ENCODE measurements at regions not wholly inside any gene's neighbourhood (a gene's known extent, or its start where the extent isn't known, plus 50 kb on each side); places are given as distances from the start of the nearest gene placed in this dataset.

DNA sequence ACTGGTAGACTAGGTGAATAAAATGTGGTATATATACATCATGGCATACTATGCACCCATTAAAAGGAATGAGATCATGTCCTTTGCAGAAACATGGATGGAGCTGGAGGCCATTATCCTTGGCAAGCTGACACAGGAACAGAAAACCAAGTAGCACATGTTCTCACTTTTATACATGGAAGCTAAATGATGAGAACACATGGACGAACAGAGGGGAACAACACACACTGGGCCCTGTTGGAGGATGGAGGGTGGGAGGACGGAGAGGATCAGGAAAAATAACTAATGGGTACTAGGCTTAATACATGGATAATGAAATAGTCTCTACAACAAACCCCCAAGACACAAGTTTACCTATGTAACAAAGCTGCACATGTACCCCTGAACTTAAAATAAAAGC, 780.0 kb downstream of the DACH1 start:
- DNase-seq (ENCODE audit: low read depth, low spot score), result no peak

DNA sequence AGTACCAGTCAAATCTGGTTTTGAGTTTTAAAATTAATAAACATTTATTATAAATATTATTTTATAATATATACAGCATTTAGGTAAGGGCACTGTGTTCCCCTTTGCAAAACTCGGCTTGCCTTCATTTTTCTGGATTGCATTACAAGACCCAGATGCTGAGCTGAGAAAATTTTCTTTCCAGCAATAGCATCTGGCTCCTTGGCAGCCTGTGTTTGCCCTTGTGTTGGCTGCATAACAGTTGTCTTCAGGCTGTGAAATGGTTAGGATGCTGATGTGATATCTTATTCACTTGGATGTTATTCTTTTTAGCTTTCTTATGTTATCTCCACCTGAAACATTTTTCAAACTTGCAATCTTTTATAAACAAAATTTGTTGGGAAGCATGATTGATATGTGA, 784.4 kb downstream of the DACH1 start:
- DNase-seq (ENCODE audit: low read depth, low spot score), result no peak

DNA sequence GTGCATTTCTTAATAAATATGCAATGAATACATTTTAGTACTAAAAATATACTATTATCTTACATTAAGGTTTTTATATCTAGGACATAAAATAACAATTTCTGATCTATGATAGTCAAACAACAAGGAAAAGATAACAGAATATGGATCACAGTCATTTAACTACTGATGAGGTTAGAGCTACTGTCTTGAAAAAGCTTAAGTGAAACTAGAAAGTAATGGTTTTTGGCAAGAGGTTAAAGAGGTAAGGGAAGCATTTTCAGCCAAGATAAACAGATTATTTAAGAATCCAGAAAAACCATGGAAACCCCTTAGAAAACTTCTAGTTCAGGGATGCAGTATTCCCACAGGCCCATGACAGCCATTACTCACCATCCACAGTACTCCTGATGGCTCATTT, 787.4 kb downstream of the DACH1 start:
- no peak for DNase-seq (ENCODE audit: low read depth, low spot score)

DNA sequence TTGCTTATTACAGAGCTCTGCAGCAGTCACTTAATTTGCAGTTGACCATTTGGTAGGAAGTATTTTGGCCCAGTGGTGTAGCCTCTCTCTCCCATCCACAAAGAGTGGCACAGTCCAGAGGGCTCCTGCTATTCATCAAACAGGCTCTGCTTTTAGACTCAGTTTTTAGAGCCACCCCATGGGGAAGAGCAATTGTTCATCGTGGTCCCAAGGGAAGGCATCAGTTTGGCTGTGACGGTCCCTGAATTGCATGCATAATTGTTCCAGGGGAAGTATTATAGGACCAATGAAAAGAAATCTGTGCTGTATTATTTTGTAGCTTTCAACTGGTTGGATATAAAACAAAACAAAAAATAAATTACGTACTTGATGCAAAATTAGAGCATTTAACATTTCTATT, 799.0 kb downstream of the DACH1 start:
- DNase-seq (ENCODE audit: low read depth, low spot score), result no peak

DNA sequence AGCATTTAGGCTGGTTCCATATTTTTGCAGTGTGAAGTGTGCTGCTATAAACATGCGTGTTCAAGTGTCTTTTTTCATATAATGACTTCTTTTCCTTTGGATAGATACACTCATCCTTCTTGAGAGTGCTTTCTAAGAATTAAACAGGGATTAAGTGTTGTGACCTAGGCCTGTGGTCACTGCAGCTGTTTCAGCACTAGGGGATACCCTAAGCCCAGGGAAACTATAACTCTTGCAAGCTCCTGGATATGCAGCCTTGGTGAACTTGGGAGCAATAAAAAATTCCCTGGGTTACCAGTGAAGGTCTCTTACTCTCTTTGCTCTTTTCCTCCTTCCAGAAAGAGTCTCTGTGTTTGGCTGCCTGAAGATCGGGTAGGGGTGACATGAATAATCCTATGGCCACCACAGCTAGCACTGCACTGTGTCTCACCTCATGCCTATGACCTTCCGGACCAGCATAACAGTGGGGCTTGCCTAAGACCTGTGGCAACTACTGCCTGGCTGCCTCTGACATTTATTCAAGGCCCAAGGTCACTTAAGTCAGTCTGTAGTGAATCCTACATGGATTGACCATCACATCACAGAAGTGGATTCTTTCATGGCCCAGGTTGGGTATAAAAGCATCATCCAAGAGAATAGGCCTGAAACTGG, 799.7 kb downstream of the DACH1 start:
- no peak for DNase-seq (ENCODE audit: low read depth, low spot score)

DNA sequence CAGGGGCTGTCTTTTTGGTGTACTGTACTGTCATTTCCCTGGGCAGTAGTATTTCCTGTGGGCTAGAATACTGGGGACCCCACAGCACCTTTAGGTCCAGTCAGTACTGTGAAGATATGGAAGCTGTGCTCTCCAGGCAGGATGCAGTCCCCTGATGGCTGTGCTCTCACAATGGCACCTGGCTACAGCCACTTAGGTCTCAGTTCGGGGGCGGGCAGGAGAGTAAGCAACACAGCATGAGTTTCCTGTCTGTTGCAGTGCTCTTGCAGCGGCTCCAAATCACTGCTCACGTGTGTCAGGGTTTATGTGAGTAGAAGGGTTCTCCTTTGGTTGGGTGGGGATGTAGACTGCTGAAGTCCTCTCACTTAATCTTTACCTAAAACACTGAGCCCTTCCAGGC, 810.4 kb downstream of the DACH1 start:
- no peak for DNase-seq (ENCODE audit: low read depth, low spot score)

DNA sequence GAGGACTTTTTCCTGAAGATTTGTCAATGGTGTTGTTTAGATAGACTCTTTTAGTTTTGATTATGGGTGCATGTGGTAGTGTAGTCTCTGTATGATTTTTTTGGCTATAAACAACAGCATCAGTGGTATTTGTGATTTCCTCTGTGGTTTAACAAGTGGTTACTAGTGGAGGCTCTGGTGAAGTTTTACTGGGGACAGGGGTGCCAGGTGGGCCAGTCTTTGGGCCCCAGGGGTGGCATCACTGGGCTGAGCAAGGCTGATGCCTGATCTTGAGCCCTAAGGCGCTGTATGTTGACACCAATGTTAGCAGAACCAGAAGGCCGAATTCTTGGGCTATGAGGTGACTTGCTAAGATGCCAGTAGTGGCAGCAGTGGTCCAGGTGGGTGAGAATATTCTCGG, 811.4 kb downstream of the DACH1 start:
- DNase-seq (ENCODE audit: low read depth, low spot score), result no peak

DNA sequence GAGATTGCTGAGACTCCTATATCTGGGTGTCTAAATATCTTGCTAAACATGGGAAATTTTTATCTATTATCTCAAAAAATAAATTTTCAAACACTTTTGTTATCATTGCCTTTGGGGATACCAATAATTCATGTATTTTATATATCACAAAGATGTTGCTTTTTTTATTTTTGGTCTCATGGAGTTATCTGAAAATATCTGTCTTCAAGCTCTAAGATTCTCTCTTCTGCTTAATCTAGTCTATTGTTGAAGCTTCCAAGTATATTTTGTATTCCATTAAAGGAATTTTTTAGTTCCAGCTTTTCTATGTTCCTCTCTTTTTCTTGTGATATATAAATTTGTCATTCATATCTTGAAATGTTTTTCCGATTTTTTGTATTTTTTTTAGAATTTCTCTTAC, 812.0 kb downstream of the DACH1 start:
- DNase-seq (ENCODE audit: low read depth, low spot score), result no peak

DNA sequence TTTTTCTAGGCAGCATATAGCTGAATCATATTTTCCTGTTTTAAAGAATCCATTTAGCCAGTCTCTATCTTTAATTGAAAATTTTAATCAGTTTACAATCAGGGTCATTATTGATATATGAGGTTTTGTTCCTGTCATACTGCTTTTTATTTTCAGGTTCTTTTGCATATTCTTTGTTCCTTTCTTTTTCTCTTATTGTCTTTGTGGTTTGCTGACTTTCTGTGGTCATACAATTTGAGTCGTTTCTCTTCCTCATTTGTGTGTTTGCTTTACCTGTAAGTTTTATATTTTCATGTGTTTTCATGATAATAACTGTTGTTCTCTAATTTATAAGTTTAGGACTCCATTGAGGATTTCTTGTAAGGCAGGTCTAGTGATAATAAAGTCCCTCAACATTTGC, 812.6 kb downstream of the DACH1 start:
- no peak for DNase-seq (ENCODE audit: low read depth, low spot score)

DNA sequence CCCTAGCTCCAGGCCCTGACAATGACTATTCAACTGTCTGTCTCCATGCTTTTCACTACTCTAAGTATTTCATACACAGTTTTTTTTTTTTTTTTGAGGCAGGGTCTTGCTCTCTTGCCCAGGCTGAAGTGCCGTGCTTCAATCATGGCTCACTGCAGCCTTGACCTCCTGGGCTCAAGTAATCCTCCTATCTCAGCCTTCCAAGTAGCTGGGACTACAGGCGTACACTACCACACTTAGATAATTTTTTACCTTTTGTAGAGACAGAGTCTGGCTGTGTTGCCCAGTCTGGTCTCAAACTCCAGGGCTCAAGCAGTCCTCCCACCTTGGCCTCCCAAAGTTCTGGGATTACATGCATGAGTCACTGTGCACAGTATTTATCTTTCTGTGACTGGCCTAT, 815.4 kb downstream of the DACH1 start:
- no peak for DNase-seq (ENCODE audit: low read depth, low spot score)

DNA sequence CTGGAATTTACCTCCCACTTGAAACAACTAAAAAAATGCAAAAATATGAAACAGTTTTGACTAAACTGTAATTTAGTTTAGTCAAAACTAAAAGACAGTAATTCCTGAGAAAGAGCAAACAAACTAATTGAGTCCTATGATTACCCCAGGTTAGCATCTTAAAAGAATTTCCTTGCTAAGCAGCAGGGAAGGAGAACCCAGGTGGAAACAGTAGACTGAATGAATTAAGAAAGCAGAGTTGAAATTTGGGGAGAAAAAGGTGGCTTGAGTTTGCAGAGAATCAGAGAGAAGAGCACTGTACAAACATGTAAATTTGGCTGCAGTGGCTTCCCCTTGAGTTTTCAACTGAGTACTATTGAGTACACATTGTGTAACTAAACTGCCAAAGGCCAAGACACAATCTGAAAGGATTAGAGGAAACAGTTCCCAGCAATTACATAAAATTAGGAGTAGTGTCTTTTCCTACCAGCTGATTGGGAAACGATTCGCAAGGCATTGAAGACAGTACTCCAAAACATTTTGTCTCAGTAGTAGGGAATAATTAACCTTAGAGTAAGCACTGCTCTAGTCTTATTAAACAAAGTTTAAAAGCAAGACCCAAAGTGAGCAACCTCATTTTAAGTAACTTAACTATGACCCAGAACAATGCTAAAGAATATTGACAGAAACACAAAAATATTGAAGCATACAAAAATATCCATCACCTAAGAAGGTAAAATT, 820.5 kb downstream of the DACH1 start:
- no peak for DNase-seq (ENCODE audit: low read depth, low spot score)

DNA sequence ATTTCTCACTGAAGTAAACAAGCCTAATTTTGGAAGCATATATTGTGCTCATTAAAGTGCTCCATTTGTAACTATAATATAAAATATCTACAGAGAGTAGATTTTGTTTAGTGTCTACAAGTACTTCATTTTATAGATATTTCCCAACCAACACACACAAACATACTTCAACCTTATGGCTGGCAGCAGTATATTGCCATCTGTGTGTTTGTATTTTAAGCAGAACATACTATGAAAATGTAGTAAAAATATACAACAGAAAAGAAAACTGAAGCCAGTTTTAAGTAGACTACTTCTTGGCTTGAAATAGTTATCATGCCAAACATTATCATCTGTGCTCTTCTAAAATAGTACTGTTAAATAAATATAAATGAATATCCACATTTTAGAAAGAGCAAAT, 821.9 kb downstream of the DACH1 start:
- no peak for DNase-seq (ENCODE audit: low read depth, low spot score)

DNA sequence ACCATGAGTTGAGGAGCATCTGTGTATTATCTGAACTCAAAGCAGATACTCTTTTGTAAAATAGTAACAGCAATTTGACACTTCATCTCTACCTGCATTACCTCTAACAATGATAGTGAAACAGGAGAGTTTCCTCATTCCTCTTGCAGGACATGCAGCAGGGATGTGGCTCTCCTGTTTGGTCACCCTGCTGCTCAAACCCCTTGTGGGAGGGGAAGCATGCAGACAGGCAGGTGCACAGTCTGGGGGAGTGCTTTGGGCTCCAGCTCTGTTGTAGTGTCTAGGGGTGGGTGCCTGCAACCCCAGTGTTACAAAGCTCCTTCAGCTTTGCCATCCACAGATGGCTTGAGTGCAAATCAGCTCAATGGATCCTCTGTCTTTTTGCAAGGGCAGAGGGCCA, 827.6 kb downstream of the DACH1 start:
- DNase-seq (ENCODE audit: low read depth, low spot score), result no peak

DNA sequence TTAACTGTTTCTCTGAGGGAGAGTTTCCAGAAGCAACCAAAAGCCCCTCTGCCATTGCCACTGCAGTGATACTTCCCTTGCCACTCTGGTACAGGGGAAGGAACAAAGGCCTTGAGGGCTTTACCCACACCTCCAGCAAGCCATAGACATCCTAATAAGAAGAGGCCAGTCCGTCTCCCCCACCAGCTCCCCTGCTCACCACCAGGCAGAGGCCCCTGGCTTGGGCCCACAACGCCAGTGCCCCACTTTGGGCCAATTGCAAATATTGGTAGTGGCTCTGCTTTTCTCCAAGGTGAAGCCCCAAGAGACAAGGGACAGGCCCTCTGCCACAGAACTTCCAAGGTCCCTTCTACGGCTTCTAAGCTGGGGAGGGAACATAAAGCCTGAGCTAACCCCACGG, 833.0 kb downstream of the DACH1 start:
- no peak for DNase-seq (ENCODE audit: low read depth, low spot score)

DNA sequence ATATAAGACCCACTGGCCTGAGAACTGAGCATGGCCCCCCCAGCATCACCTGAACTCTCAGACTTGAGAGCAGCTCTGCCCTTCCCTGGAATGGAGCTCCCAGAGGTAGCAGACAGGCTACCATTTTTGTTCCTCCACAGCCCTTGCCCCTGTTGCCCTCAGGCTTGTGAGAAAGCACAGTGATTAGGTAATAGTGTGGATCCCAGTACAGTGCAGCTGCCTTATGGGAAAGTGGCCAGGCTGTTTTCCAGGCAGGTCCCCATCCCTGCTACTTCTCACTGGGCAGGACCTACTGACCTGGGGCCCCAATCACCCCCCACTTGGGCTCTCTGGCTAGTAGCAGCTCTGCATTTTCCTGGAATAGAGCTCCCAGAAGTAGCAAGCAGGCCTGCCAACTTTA, 834.0 kb downstream of the DACH1 start:
- no peak for DNase-seq (ENCODE audit: low read depth, low spot score)

DNA sequence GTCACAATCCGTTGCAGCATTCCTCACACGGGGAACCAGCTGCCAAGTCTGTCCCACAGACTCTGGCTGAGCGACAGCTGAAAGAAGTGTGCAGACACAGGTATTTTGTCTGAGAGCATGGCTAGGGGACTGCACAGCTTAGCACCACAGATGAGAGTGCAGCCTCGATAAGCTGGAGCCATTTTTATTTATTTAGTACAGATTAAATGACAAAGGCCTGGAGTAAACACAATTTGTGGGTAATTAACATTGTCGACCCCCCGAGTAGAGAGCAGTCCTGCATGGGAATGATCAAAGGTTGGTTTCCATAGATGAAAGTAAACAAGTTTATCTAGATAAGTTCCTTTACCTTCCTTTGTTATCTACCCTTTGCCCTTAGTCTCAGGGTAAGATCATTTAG, 836.2 kb downstream of the DACH1 start:
- no peak for DNase-seq (ENCODE audit: low read depth, low spot score)

DNA sequence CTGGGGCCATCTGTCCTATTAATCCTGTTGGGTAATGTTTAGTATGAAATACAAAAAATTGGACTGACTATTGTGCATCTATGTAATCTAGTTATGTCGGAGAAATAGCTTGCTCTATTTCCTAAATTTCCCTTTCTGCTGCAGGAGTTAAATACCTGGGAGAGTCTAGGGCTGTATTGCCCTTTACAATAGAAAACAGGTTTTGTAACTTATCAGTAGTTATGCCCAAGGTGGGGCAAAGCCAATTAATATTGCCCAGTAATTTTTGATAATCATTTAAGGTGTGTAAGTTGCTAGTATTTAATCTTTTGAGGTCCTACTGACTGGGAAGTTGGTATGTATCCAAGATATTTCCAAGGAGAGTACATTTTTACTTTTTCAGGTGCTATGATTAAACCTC, 838.1 kb downstream of the DACH1 start:
- no peak for DNase-seq (ENCODE audit: low read depth, low spot score)

DNA sequence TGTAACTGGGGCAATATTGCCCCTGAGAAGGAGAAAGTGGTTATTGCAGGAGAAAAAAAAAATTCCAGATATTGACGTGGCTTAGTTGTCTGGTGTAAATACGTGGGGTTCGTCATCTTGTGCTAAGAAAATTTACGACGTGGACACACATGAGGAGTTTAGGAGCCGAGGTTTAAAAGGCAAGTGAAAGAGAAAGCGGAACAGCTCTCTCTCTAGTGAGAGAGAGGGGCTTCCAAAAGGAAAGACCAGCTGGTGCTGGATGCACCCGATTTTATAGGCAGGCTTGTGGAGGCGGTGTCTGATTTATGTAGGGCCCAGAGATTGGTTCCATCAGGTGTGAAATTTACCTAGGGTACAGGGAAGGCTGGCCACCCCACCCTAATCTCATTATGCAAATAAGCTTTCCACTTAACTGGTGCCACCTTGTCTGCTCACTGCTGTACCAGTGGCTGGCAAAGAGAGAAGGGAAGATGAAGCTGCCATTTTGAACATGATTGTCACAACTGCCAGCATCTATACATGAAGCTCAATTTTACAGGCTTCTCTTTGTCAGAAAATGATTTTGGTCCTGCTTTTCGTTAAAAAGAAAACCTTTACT, 845.1 kb downstream of the DACH1 start:
- no peak for DNase-seq (ENCODE audit: low read depth, low spot score)

DNA sequence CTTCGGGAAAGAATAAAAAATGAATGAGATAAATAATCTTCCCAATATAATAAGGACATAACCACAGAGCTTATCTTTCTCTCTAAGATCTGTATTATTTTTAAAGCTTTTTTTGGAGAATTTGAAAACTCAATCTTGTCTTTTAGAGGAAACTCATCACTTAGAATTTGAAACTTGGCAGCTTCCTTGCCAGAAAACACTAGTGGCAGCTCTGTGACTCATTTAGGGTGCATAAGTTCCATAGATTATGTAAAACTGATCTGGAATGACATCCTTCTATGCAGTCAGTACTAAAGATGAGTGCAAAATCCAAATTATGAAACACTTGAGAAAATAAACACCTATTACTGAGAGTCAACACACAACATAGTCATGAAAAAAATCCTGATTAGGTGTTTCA, 848.0 kb downstream of the DACH1 start:
- no peak for DNase-seq (ENCODE audit: low read depth, low spot score)

DNA sequence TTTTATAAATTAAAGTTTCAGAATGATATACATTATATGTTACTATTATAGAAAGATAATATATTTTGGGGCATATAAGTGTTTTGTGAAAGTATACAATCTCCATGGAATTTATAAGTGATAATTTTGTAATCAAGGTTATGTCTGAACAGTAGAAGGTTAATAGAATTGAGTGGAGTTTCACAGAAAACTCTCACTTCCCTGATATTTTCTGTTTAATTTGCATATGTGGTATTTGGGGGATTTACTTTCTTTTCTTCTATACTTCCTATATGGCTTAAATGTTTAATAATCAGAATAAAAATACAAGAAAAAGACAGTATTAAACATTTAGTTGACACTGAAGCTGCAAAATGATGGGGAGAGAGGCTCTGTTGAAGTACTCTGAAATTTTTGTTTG, 848.5 kb downstream of the DACH1 start:
- DNase-seq (ENCODE audit: low read depth, low spot score), result no peak

DNA sequence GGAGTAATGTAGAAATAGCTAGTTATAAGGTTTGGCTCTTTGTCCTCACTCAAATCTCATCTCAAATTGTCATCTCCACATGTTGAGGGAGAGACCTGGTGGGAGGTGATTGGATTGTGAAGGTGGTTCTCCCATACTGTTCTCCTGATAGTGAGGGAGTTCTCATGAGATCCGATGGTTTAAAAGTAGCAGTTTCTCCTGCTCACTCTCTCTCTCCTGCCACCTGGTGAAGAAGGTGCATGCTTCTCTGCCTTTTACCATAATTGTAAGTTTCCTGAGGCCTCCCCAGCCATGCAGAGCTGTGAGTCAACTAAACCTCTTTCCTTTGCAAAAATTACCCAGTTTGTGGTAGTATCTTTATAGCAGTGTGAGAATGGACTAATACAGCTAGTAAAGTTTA, 849.4 kb downstream of the DACH1 start:
- no peak for DNase-seq (ENCODE audit: low read depth, low spot score)

DNA sequence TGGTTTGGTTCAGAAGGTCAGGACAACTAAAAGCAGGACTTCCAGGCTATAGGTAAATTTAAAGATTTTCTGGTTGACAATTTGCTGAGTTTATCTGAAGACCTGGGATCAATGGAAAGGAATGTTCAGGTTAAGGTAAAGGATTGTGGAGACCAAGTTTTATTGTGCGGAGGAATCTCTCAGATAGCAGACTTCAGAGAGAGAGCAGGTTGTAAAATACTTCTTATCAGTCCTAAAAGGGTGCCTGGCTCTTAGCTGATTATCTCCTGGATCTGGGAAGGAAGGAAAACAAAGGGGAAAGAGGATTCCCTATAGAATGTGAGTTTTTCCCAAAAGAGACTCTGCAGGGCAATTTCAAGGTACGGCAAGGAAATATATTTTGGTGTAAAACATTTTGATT, 851.5 kb downstream of the DACH1 start:
- no peak for DNase-seq (ENCODE audit: low read depth, low spot score)

DNA sequence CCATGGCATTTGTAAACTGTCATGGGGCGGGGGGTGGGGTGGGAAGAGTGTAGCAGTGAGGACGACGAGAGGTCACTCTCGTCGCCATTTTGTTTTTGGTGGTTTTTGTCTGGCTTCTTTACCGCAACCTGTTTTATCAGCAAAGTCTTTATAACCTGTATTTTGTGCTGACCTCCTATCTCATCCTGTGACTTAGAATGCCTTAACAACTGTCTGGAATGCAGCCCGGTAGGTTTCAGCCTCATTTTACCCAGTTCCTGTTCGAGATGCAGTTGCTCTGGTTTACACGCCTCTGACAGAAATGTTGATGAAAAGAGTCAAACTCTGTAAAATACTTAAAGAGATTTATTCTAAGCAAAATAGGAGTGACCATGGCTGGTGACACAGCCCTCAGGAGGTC, 852.0 kb downstream of the DACH1 start:
- no peak for DNase-seq (ENCODE audit: low read depth, low spot score)
